ENCODE measurements at regions not wholly inside any gene's neighbourhood (a gene's known extent, or its start where the extent isn't known, plus 50 kb on each side); places are given as distances from the start of the nearest gene placed in this dataset.

DNA sequence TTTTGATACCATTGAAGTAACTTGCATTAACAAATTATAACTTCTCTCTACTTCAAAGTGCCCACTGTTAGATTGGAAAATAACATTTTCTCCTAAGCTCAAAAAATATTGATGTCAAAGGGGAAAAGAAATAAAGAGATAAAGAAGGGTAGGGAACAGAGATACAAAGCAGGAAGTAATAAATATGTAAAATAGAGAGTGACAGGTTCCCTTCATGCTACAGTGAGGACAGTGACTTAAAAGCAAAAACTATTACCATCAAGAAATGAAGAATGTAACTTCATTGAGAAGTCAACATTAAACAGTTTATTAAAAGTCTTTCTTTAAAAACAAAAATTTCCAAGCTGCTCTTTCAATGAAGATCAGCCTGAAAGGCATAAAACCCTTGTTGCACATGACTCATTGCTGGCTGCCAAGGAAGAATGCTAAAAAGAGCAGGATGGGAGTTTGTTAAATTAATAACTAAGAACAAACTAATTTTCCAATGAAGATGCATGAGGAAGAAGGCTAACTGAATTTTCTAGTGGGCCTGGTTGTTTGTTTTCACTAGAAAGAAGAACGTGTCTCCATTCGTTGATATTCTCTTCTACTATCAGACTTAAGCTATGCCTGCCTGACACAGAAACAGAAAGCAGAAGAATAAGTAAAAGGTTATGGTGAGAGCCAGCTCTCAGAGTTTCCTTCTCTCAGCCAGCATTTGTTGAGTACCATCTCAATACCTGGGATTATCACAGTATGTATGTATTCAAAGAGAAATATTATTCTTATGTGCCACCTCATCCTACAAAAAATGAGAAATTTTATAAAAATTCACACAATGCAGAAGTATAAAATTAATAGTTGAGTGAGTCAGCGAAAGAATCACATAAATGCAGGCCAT, 197.8 kb upstream of the NREP start:
- DNase-seq = no peak
- H3K36me3 ChIP-seq (ENCODE audit: control insufficient read depth, insufficient read depth, low read length) = no peaks in the 10 kb centered on the region
- no peaks in the 10 kb centered on the region for H3K27me3 ChIP-seq (replicated peaks; ENCODE audit: control insufficient read depth, insufficient read depth, low read length)
- H3K27me3 Mint-ChIP-seq (ENCODE audit: insufficient read depth, unreplicated experiment) = peaks cover 6% of the 10 kb centered on the region
- no peaks in the 10 kb centered on the region for H3K4me1 ChIP-seq
- intact Hi-C loops (cut with micrococcal nuclease; ENCODE audit: unreplicated experiment) = no loop called here
- no TSS peak for BruUV-seq (replicated peaks)
- no peak overlapping the region for H3K4me3 Mint-ChIP-seq (ENCODE audit: unreplicated experiment)
- ChIA-PET CTCF (no interaction called here), POLR2A (no interaction called here)
- H3K27ac Mint-ChIP-seq (ENCODE audit: unreplicated experiment) = no peak overlapping the region
- H3K36me3 Mint-ChIP-seq (ENCODE audit: insufficient read depth, unreplicated experiment) = no peaks in the 10 kb centered on the region
- H3K9me3 ChIP-seq = no peaks in the 10 kb centered on the region
- H3K9me3 Mint-ChIP-seq (ENCODE audit: unreplicated experiment) = no peaks in the 10 kb centered on the region
- TF ChIP-seq CTCF (IDR thresholded peaks at IDR 0.05; ENCODE audit: insufficient read depth in 1 of 2, low read depth in 1 of 2, low read length in 1 of 2, severe bottlenecking in 1 of 2, unreplicated experiment in 1 of 2) = no peak
- no peak overlapping the region for H3K4me3 ChIP-seq (ENCODE audit: low read depth, low read length)
- no peaks in the 10 kb centered on the region for H3K4me1 Mint-ChIP-seq (ENCODE audit: low read depth, unreplicated experiment)

DNA sequence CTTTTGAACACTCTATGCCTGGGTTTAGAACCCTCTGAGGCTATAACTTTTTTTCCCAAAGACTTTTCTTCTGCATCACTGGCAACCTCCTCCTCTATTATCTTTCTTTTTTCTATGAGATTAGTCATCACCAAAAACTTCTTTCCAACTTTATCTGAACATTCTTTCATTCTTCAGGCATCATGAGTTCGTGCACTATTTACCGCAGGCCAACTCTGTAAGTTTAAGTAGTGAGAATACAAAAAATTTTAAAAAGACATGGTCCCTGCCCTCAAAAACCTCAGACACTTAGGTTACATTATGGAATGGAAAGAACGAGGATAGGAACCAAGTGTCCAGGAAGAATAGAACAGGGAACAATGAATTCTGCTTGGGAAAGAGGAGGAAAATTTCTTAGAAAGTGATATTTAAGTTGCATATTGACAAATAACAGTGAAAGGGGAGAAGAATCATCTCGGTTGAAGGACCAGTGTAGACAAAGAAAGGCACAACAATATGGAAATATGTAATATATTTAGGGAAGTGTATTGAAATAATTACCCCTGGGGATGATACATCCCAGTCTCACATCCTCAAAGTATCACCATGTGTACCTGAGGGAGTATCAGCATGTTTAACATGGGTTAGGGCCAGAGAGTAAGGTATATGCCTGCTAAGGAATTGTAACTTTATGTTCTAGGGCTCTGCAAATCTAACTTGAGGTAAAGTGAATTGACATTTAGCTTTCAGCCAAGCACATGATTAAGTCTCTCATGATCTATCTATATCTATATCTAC, 196.5 kb upstream of the NREP start:
- peaks cover 6% of the 10 kb centered on the region for H3K27me3 Mint-ChIP-seq (ENCODE audit: insufficient read depth, unreplicated experiment)
- Histone ChIP-seq H3K4me3 (ENCODE audit: low read depth, low read length) (no peak overlapping the region), H3K36me3 (ENCODE audit: control insufficient read depth, insufficient read depth, low read length) (no peaks in the 10 kb centered on the region), H3K4me1 (no peaks in the 10 kb centered on the region), H3K27me3 (replicated peaks; ENCODE audit: control insufficient read depth, insufficient read depth, low read length) (no peaks in the 10 kb centered on the region), H3K9me3 (no peaks in the 10 kb centered on the region)
- H3K36me3 Mint-ChIP-seq (ENCODE audit: insufficient read depth, unreplicated experiment) = no peaks in the 10 kb centered on the region
- H3K4me1 Mint-ChIP-seq (ENCODE audit: low read depth, unreplicated experiment) = no peaks in the 10 kb centered on the region
- no peak for TF ChIP-seq CTCF (IDR thresholded peaks at IDR 0.05; ENCODE audit: insufficient read depth in 1 of 2, low read depth in 1 of 2, low read length in 1 of 2, severe bottlenecking in 1 of 2, unreplicated experiment in 1 of 2)
- no peak for DNase-seq
- no TSS peak for BruUV-seq (replicated peaks)
- no peak overlapping the region for H3K4me3 Mint-ChIP-seq (ENCODE audit: unreplicated experiment)
- ChIA-PET CTCF (no interaction called here), POLR2A (no interaction called here)
- intact Hi-C loops (cut with micrococcal nuclease; ENCODE audit: unreplicated experiment) = no loop called here
- no peak overlapping the region for H3K27ac Mint-ChIP-seq (ENCODE audit: unreplicated experiment)
- no peaks in the 10 kb centered on the region for H3K9me3 Mint-ChIP-seq (ENCODE audit: unreplicated experiment)

DNA sequence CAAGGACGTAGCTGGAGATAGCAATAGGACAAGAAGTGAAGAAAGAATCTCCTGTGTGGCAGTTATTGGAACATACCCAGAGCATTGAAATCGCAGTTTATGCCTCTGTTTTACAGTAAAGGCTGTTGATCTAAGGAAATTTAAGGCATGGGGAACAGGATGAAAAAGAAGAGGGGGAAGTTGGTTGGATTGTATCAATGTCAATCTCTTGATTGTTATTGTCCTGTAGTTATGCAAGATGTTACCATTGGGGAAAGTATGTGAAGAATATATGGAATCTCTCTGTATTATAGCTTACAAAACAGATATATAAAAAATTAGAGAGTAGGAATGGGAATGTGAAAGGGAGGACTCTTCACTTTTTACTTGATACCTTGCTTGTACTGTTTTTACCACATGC, 195.6 kb upstream of the NREP start:
- TF ChIP-seq CTCF (IDR thresholded peaks at IDR 0.05; ENCODE audit: insufficient read depth in 1 of 2, low read depth in 1 of 2, low read length in 1 of 2, severe bottlenecking in 1 of 2, unreplicated experiment in 1 of 2) = no peak
- ChIA-PET CTCF (no interaction called here), POLR2A (no interaction called here)
- Mint-ChIP-seq H3K36me3 (ENCODE audit: insufficient read depth, unreplicated experiment) (no peaks in the 10 kb centered on the region), H3K27ac (ENCODE audit: unreplicated experiment) (no peak overlapping the region), H3K27me3 (ENCODE audit: insufficient read depth, unreplicated experiment) (peaks cover 6% of the 10 kb centered on the region), H3K9me3 (ENCODE audit: unreplicated experiment) (no peaks in the 10 kb centered on the region), H3K4me3 (ENCODE audit: unreplicated experiment) (no peak overlapping the region), H3K4me1 (ENCODE audit: low read depth, unreplicated experiment) (no peaks in the 10 kb centered on the region)
- Histone ChIP-seq H3K4me1 (no peaks in the 10 kb centered on the region), H3K27me3 (replicated peaks; ENCODE audit: control insufficient read depth, insufficient read depth, low read length) (no peaks in the 10 kb centered on the region), H3K36me3 (ENCODE audit: control insufficient read depth, insufficient read depth, low read length) (no peaks in the 10 kb centered on the region), H3K9me3 (no peaks in the 10 kb centered on the region), H3K4me3 (ENCODE audit: low read depth, low read length) (no peak overlapping the region)
- BruUV-seq (replicated peaks) = no TSS peak
- no peak for DNase-seq
- intact Hi-C loops (cut with micrococcal nuclease; ENCODE audit: unreplicated experiment) = no loop called here

Measured in Caco-2 (cell line).